ENCODE measurements at regions not wholly inside any gene's neighbourhood (a gene's known extent, or its start where the extent isn't known, plus 50 kb on each side); places are given as distances from the start of the nearest gene placed in this dataset.

GRCh38 chr13:74629985-74630384 is 495.8 kb upstream of the KLF12 start:
- DNase-seq (no peak), ATAC-seq (no peak)
- Histone ChIP-seq H3K36me3 (no peaks in the 10 kb centered on the region), H3K27ac (no peak overlapping the region), H3K4me1 (no peaks in the 10 kb centered on the region), H3K4me3 (no peak overlapping the region), H3K9me3 (no peaks in the 10 kb centered on the region), H3K27me3 (no peaks in the 10 kb centered on the region)
- TF ChIP-seq POLR2A (IDR thresholded peaks at IDR 0.05), result no peak
- no peak for TF ChIP-seq CTCF (IDR thresholded peaks at IDR 0.05)
- intact Hi-C loops (cut with DNase I), result no loop called here
- 45% methylated on average over 3 of the region's 3 CpGs for WGBS (ENCODE audit: insufficient coverage, low coverage, low lambda C conversion rate, missing lambda C conversion rate)

- no peak for ATAC-seq
- H3K27me3 ChIP-seq, result no peaks in the 10 kb centered on the region
- 33% methylated on average over 1 of the region's 1 CpG for WGBS (ENCODE audit: insufficient coverage, low coverage, low lambda C conversion rate, missing lambda C conversion rate)
Observed at GRCh38 chr13:74625541-74625940, 491.3 kb upstream of the KLF12 start.

GRCh38 chr13:74623761-74624160 is 489.6 kb upstream of the KLF12 start:
- no peaks in the 10 kb centered on the region for H3K36me3 ChIP-seq
- H3K27me3 ChIP-seq, result no peaks in the 10 kb centered on the region
- WGBS (ENCODE audit: insufficient coverage, low coverage, low lambda C conversion rate, missing lambda C conversion rate), result 83% methylated on average over 1 of the region's 1 CpG
- DNase-seq, result no peak
- H3K4me1 ChIP-seq, result no peaks in the 10 kb centered on the region
- no peaks in the 10 kb centered on the region for H3K9me3 ChIP-seq
- H3K4me3 ChIP-seq, result no peak overlapping the region
- intact Hi-C loops (cut with DNase I), result no loop called here
- no peak for TF ChIP-seq POLR2A (IDR thresholded peaks at IDR 0.05)
- TF ChIP-seq CTCF (IDR thresholded peaks at IDR 0.05), result no peak
- no peak for ATAC-seq
- H3K27ac ChIP-seq, result no peak overlapping the region

More at GRCh38 chr13:74625541-74625940, 491.3 kb upstream of the KLF12 start:
- Histone ChIP-seq H3K9me3 (no peaks in the 10 kb centered on the region), H3K27ac (no peak overlapping the region), H3K4me1 (no peaks in the 10 kb centered on the region), H3K36me3 (no peaks in the 10 kb centered on the region), H3K4me3 (no peak overlapping the region)
- TF ChIP-seq POLR2A (IDR thresholded peaks at IDR 0.05) (no peak), CTCF (IDR thresholded peaks at IDR 0.05) (no peak)
- intact Hi-C loops (cut with DNase I), result no loop called here
- DNase-seq, result no peak

- intact Hi-C loops (cut with DNase I), result no loop called here
- no peak for DNase-seq
- no peak for ATAC-seq
- H3K4me1 ChIP-seq, result no peaks in the 10 kb centered on the region
- no peaks in the 10 kb centered on the region for H3K27me3 ChIP-seq
- no peaks in the 10 kb centered on the region for H3K36me3 ChIP-seq
- no peaks in the 10 kb centered on the region for H3K9me3 ChIP-seq
- H3K4me3 ChIP-seq, result no peak overlapping the region
- WGBS (ENCODE audit: insufficient coverage, low coverage, low lambda C conversion rate, missing lambda C conversion rate), result 29% methylated on average over 1 of the region's 1 CpG
- no peak for TF ChIP-seq POLR2A (IDR thresholded peaks at IDR 0.05)
- TF ChIP-seq CTCF (IDR thresholded peaks at IDR 0.05), result no peak
- no peak overlapping the region for H3K27ac ChIP-seq
Observed at GRCh38 chr13:74622284-74622683, 488.1 kb upstream of the KLF12 start.

GRCh38 chr13:74620711-74621110 is 486.5 kb upstream of the KLF12 start:
- TF ChIP-seq POLR2A (IDR thresholded peaks at IDR 0.05) (no peak), CTCF (IDR thresholded peaks at IDR 0.05) (no peak)
- Histone ChIP-seq H3K4me3 (no peak overlapping the region), H3K9me3 (no peaks in the 10 kb centered on the region), H3K4me1 (no peaks in the 10 kb centered on the region), H3K27me3 (no peaks in the 10 kb centered on the region), H3K27ac (no peak overlapping the region), H3K36me3 (no peaks in the 10 kb centered on the region)
- 46% methylated on average over 2 of the region's 2 CpGs for WGBS (ENCODE audit: insufficient coverage, low coverage, low lambda C conversion rate, missing lambda C conversion rate)
- intact Hi-C loops (cut with DNase I), result no loop called here
- ATAC-seq, result no peak
- DNase-seq, result no peak
